ENCODE measurements at regions not wholly inside any gene's neighbourhood (a gene's known extent, or its start where the extent isn't known, plus 50 kb on each side); places are given as distances from the start of the nearest gene placed in this dataset.

- no peak overlapping the region for H3K4me3 ChIP-seq (ENCODE audit: insufficient read depth, low read length, poor library complexity, severe bottlenecking)
- no peak overlapping the region for H3K9ac ChIP-seq (ENCODE audit: low read length)
- H3K4me2 ChIP-seq (ENCODE audit: low read depth, low read length, poor library complexity, severe bottlenecking): no peak overlapping the region
- no peak overlapping the region for H2AFZ ChIP-seq (ENCODE audit: low read depth, low read length, severe bottlenecking)
- H3K9me2 ChIP-seq (replicated peaks; ENCODE audit: insufficient read depth, low read length): no peaks in the 10 kb centered on the region
- H3K27ac ChIP-seq (ENCODE audit: low read depth, low read length): no peak overlapping the region
- no peaks in the 10 kb centered on the region for H3K36me3 ChIP-seq (ENCODE audit: low read length)
- TF ChIP-seq EZH2phosphoT487 (conservative IDR thresholded peaks at IDR 0.05; ENCODE audit: low read length): no peak
- TF ChIP-seq, protein P1, sequence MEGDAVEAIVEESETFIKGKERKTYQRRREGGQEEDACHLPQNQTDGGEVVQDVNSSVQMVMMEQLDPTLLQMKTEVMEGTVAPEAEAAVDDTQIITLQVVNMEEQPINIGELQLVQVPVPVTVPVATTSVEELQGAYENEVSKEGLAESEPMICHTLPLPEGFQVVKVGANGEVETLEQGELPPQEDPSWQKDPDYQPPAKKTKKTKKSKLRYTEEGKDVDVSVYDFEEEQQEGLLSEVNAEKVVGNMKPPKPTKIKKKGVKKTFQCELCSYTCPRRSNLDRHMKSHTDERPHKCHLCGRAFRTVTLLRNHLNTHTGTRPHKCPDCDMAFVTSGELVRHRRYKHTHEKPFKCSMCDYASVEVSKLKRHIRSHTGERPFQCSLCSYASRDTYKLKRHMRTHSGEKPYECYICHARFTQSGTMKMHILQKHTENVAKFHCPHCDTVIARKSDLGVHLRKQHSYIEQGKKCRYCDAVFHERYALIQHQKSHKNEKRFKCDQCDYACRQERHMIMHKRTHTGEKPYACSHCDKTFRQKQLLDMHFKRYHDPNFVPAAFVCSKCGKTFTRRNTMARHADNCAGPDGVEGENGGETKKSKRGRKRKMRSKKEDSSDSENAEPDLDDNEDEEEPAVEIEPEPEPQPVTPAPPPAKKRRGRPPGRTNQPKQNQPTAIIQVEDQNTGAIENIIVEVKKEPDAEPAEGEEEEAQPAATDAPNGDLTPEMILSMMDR (IDR thresholded peaks at IDR 0.05; ENCODE audit: insufficient read depth, low read length, poor library complexity, severe bottlenecking): no peak
- no peaks in the 10 kb centered on the region for H3K79me2 ChIP-seq (ENCODE audit: insufficient read depth, low read length)
- H3K27me3 ChIP-seq (ENCODE audit: low read length): no peaks in the 10 kb centered on the region
- H3F3A ChIP-seq (ENCODE audit: insufficient read depth): no peaks in the 10 kb centered on the region
- no peaks in the 10 kb centered on the region for H3K9me3 ChIP-seq (ENCODE audit: insufficient read depth, low read length)
- H4K20me1 ChIP-seq (ENCODE audit: low read depth, low read length): no peaks in the 10 kb centered on the region
These were observed 56.2 kb upstream of the DDHD1 start for GRCh38 chr14:53209370-53209769.

All from SU-DHL-6 (cell line).